Loucy (cell line): ENCODE measurements at regions not wholly inside any gene's neighbourhood (a gene's known extent, or its start where the extent isn't known, plus 50 kb on each side); places are given as distances from the start of the nearest gene placed in this dataset.

ENCODE experiments used
- H2AFZ ChIP-seq: fragments of 200-600 bp; sonication (generic); 2 replicates; pipeline ENCODE4 v1.6.0; 2016; ENCODE audit warnings: antibody characterized with exemption, mild to moderate bottlenecking, low read length, moderate library complexity
- H3F3A ChIP-seq: fragments of 200-600 bp; 2 replicates; pipeline ENCODE4 v1.6.0; 2016; ENCODE audit warnings: antibody characterized with exemption, low read depth, mild to moderate bottlenecking
- H3K27me3 ChIP-seq: fragments of 200-600 bp; sonication (generic); 2 replicates; pipeline ENCODE4 v1.6.1; 2014; ENCODE audit warnings: low read length, mild to moderate bottlenecking; ENCODE audit not compliant: insufficient read depth, poor library complexity, severe bottlenecking
- H3K36me3 ChIP-seq: fragments of 200-600 bp; sonication (generic); 2 replicates; pipeline ENCODE4 v1.6.1; 2016; ENCODE audit warnings: low read length; ENCODE audit not compliant: insufficient read depth
- H3K4me1 ChIP-seq: fragments of 200-600 bp; sonication (generic); 2 replicates; pipeline ENCODE4 v1.5.1; 2014; ENCODE audit warnings: low read length, mild to moderate bottlenecking; ENCODE audit not compliant: insufficient read depth, poor library complexity, severe bottlenecking
- H3K4me2 ChIP-seq: fragments of 200-600 bp; sonication (generic); 2 replicates; pipeline ENCODE4 v1.6.0; 2014; ENCODE audit warnings: antibody characterized with exemption, low read length, low read depth, mild to moderate bottlenecking; ENCODE audit not compliant: poor library complexity, severe bottlenecking
- H3K4me3 ChIP-seq: fragments of 200-600 bp; sonication (generic); 2 replicates; pipeline ENCODE4 v1.5.1; 2014; ENCODE audit warnings: low read length, mild to moderate bottlenecking, mixed read lengths; ENCODE audit not compliant: poor library complexity, severe bottlenecking
- H3K79me2 ChIP-seq: fragments of 200-600 bp; sonication (generic); 2 replicates; pipeline ENCODE4 v1.6.1; 2014; ENCODE audit warnings: low read length; ENCODE audit not compliant: insufficient read depth
- H3K9ac ChIP-seq: fragments of 200-600 bp; sonication (generic); 2 replicates; pipeline ENCODE4 v1.6.0; 2014; ENCODE audit warnings: mild to moderate bottlenecking, low read depth, low read length, moderate library complexity; ENCODE audit not compliant: poor library complexity, severe bottlenecking
- H3K9me2 ChIP-seq: fragments of 200-600 bp; sonication (generic); replicated peaks from 2 replicates; pipeline ENCODE4 v1.6.1; 2016; ENCODE audit warnings: low read depth, low read length, mixed read lengths
- H3K9me3 ChIP-seq: fragments of 200-600 bp; sonication (generic); 2 replicates; pipeline ENCODE4 v1.6.1; 2014; ENCODE audit warnings: mild to moderate bottlenecking, antibody characterized with exemption, low read length, low read depth; ENCODE audit not compliant: insufficient read depth
- H4K20me1 ChIP-seq: fragments of 200-600 bp; sonication (generic); 2 replicates; pipeline ENCODE4 v1.6.0; 2014; ENCODE audit warnings: antibody characterized with exemption, low read length, mild to moderate bottlenecking; ENCODE audit not compliant: insufficient read depth, poor library complexity, severe bottlenecking
- CTCF ChIP-seq: fragments of 200-600 bp; sonication (generic); conservative IDR thresholded peaks from 2 replicates; pipeline ENCODE4 v1.5.1; 2014; ENCODE audit warnings: mild to moderate bottlenecking, antibody characterized with exemption, low read length
- EZH2phosphoT487 ChIP-seq: fragments of 200-600 bp; IDR thresholded peaks from 2 replicates; pipeline ENCODE4 v1.6.1; 2018; ENCODE audit warnings: antibody characterized with exemption, mild to moderate bottlenecking, moderate library complexity, borderline replicate concordance

GRCh38 chr3:105274536-105274935, 92.2 kb upstream of the ALCAM start:
- H3K27me3 ChIP-seq = no peaks in the 10 kb centered on the region

GRCh38 chr3:105274958-105275357, 91.8 kb upstream of the ALCAM start:
- no peaks in the 10 kb centered on the region for H3K9me3 ChIP-seq
- H3K4me1 ChIP-seq = no peaks in the 10 kb centered on the region
- no peaks in the 10 kb centered on the region for H3K27me3 ChIP-seq
- H2AFZ ChIP-seq = no peak overlapping the region
- no peaks in the 10 kb centered on the region for H3K79me2 ChIP-seq
- no peak overlapping the region for H3K4me3 ChIP-seq
- H3F3A ChIP-seq = no peaks in the 10 kb centered on the region
- H4K20me1 ChIP-seq = no peaks in the 10 kb centered on the region
- TF ChIP-seq EZH2phosphoT487 (no peak), CTCF (no peak)
- H3K36me3 ChIP-seq = no peaks in the 10 kb centered on the region
- no peaks in the 10 kb centered on the region for H3K9me2 ChIP-seq
- no peak overlapping the region for H3K9ac ChIP-seq
- no peak overlapping the region for H3K4me2 ChIP-seq

More at GRCh38 chr3:105274536-105274935, 92.2 kb upstream of the ALCAM start:
- H3K4me1 ChIP-seq = no peaks in the 10 kb centered on the region
- no peaks in the 10 kb centered on the region for H3K9me2 ChIP-seq
- H4K20me1 ChIP-seq = no peaks in the 10 kb centered on the region
- no peak overlapping the region for H3K4me2 ChIP-seq
- no peak overlapping the region for H3K4me3 ChIP-seq
- no peaks in the 10 kb centered on the region for H3K79me2 ChIP-seq
- H2AFZ ChIP-seq = no peak overlapping the region
- no peak for TF ChIP-seq CTCF
- no peak for TF ChIP-seq EZH2phosphoT487
- no peak overlapping the region for H3K9ac ChIP-seq
- H3K36me3 ChIP-seq = no peaks in the 10 kb centered on the region
- H3K9me3 ChIP-seq = no peaks in the 10 kb centered on the region
- H3F3A ChIP-seq = no peaks in the 10 kb centered on the region

GRCh38 chr3:105277656-105278055, 89.1 kb upstream of the ALCAM start:
- no peak overlapping the region for H2AFZ ChIP-seq
- no peak overlapping the region for H3K4me3 ChIP-seq
- no peaks in the 10 kb centered on the region for H3K79me2 ChIP-seq
- H3K9me3 ChIP-seq = no peaks in the 10 kb centered on the region
- no peaks in the 10 kb centered on the region for H4K20me1 ChIP-seq
- no peaks in the 10 kb centered on the region for H3K36me3 ChIP-seq
- H3K4me2 ChIP-seq = no peak overlapping the region
- H3K27me3 ChIP-seq = no peaks in the 10 kb centered on the region
- no peak for TF ChIP-seq EZH2phosphoT487
- no peak for TF ChIP-seq CTCF
- H3K9ac ChIP-seq = no peak overlapping the region
- no peaks in the 10 kb centered on the region for H3K9me2 ChIP-seq
- no peaks in the 10 kb centered on the region for H3F3A ChIP-seq
- H3K4me1 ChIP-seq = no peaks in the 10 kb centered on the region
